HG03045 (cell line): ENCODE measurements at regions not wholly inside any gene's neighbourhood (a gene's known extent, or its start where the extent isn't known, plus 50 kb on each side); places are given as distances from the start of the nearest gene placed in this dataset.

ENCODE experiments used
- ATAC-seq: cut with Tn5 transposase; IDR thresholded peaks from one replicate; pipeline ENCODE4 v1.9.1; 2021; ENCODE audit warnings: mild to moderate bottlenecking, moderate library complexity; ENCODE audit not compliant: unreplicated experiment

DNA sequence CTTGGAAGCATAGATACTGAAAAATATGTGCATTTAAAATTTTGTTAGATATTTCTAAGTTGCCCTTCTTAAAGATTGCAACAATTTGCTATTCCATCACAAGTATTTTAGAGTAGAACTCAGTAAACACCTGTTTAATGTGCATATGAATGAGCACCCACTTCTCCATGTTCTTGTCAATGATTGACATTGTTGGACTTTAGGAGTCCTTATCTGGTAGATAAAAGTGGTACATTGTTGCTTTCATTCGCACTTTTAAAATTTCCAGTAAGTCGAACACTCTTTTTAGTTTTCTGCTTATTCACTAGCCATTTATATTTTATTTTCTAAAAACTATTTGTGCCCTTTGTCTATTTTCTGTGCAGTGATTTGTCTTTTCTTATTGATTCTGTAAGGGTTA lies 478.3 kb downstream of the SOX2 start:
- ATAC-seq: no peak

DNA sequence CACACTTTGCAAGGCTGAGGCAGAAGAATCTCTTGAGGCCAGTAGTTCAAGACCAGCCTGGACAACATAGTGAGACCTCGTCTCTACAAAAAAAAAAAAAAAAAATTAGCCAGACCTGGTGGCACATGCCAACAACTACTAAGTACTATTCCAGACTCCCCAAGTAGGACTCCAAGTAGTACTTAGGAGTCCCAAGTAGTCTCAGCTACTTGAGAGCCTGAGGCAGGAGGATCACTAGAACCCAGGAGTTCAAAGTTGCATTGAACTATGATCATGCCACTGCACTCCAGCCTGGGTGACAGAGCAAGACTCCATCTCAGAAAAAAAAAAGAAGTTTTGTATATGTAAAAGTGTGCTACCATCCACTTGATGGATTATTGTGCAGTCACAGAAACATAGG lies 486.6 kb downstream of the SOX2 start:
- no peak for ATAC-seq

DNA sequence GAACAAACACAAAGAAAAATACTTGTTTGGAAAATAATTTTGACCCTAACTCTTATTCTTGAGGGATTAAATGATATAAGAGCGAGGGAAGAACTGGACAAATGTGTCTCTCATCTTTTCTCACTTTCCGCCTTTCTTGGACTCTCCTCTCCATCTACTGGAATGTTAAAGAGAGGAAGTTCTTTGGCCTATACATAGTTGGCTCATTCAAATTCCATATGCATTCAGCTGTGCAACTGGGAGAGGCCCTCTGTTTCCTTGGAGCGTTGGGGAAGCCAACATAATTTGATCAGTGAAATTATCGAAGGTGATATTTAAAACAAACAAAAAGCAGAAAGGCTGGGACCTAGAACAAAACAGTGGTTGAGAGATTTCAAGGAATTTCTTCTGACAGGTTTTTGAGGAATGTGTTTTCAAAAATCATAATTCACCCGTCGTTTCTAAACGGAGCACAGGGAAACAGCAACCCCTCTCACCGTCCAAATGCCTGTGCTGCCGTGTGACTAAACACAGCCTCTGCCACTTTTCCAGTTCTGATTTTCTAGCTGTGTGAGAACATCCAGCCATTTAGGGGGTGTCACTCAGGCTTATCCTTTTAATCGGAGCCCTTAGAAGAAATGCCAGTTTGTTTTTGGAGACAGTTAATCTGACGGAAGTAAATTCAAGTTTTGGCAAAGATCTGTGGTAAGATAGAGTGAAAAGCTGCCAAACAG lies 489.9 kb downstream of the SOX2 start:
- no peak for ATAC-seq

DNA sequence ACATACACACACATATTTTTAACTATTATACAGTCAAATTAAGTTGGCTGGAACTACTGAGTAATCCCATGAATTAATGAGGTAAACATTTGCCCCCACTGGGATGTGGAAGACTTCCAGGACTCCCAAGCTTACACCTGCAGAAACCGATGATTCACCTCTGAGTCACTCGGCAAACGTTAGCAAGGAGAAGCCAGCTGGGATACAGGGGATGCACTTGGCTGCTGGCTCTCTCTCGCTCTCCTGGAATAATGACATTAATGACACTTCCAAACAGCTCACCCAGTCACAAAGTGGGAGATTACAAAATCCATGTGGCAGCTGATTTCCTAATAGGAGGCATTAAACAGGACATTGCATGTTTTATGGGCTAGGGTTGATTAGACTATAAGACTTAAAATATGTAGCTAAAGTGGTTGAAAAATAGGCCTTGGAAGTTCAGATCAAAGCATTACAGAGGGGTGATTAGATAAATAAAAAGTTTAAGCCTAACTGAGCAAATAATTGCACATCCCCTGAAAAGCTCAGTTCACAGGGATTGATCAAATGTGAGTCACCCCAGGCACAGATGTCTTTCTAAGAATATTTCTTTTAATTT lies 500.9 kb downstream of the SOX2 start:
- ATAC-seq: no peak

DNA sequence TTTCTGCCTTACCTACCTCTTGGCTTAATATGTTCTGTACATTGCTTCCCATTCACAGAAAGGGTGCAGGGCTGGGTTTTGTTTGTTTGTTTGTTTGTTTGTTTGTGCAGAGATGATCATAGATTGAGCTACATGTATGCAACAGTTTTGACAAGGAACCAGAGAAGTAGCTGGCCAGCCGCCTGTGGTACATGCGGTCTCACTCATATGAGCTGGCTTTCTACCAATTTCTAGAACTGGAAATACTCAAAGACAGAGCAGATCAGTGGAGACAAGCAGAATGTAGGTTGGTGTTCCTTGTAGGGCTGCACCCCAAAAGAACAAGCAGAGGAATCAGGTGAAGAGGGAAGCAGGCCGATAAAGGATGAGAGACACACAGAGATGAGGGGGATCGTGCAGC lies 502.7 kb downstream of the SOX2 start:
- ATAC-seq: no peak

DNA sequence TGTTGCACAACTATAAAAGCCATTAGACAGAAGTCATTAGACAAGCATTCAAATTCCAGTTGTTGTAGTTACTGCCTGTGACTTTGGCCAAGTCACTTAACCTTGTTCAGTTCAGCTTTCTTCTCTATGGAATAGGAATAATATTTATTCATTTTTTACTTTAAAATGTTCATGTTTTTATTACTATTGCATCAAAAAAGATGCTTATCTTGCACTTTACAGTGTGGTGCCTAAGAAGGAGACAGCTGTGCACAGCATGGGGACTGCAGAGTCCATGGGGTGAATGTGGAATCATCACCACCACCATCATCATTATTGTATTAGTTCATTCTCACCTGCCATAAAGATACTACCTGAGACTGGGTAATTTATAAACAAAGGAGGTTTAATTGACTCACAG lies 504.2 kb downstream of the SOX2 start:
- no peak for ATAC-seq

DNA sequence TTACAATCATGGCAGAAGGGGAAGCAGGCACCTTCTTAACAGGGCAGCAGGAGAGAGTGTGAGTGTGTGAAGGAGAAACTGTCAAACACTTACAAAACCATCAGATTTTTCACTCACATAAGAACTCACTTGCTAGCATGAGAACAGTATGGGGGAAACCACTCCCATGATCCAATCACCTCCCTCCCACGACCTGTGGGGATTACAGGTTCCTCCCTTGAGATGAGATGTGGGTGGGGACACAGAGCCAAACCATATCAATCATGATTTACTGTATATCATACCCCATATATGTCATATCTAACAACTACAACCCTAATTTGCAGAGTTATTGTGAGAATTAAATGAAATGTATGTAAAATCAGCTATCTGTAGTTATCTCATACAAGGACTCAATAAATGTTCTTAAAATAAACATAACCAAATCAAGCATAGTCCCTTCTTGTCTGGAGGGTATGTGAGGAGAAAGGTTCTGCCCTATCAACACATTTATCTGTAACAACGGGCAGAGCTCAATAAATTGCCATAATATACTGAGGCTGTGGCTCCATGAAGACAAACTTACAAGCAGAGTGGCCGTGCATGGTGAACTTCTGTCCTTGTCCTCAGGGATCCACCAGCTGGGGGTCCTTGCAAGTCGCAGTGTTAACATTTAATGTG lies 504.7 kb downstream of the SOX2 start:
- ATAC-seq: no peak

DNA sequence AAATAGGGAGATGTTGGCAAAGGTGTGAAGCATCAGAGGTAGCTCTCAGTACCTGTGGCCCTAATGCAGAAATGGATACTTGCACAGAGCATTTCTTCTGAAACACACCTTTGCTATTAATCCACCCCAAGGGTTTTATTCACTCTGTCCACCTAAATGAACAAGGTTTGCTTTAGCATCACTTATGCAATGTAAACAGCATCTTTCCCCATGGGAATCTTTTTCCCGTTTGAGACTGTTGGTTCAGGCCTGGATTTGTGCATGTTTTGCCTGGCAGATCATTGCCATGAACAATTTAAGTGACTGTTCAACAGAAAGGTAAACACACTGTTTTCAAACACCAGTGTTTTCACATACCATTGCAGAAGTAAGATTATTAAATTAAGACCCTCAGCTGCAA lies 508.3 kb downstream of the SOX2 start:
- no peak for ATAC-seq

DNA sequence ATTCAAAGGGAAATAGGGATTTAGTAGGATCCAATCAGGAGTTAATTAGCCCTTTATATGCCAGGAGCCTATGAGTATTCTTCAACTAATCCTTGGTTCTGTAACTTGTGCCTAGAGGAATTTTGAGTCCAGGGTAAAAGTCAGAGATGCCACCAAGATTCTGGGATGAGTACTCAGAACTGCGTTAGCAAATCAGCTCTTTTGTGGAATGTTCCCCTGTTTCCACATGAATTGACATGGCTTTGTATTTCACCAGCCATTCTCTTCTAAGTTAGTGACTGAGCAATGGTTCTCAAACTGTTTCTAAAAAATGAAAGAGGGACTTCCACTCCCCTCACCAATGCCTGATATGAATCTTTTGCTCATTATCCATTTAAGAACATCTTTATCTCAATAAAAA lies 508.7 kb downstream of the SOX2 start:
- no peak for ATAC-seq

DNA sequence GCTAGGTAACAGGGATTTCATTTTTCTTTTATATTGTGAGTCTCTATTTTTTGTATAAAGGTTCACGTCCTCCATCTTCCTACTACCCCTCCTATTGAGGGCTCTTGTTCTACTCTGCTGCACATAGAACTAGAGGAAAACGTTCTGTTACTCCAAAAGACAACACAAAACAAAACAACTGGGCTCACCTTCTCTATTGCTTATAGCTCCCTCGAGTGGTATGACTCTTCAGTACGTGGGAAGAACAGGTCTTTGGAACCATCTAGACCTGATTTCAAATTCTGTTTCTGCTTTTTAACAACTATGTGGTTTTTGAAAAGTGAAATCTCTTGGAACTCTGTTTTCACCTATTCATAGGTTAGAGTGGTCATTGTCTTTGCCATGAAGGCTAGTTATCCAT lies 515.3 kb downstream of the SOX2 start:
- ATAC-seq: no peak

DNA sequence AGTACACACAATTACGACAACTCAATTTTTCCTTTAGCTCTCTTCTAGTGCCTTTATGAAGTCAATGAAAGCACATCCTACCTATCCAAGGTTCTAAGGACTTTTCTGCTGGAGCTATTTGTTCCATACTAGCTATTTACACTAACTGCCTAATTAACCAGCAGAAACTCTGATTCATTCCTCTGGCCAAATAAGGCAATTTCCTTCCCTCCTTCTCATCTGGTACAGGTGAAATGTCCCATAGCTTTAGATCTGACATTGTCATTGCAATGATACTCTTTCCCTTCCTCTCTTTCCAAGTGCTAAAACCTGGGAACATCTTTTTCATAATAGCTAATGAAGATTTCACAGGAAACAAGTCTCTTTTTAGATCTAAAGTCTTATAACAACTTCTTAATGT lies 521.7 kb downstream of the SOX2 start:
- ATAC-seq: no peak

DNA sequence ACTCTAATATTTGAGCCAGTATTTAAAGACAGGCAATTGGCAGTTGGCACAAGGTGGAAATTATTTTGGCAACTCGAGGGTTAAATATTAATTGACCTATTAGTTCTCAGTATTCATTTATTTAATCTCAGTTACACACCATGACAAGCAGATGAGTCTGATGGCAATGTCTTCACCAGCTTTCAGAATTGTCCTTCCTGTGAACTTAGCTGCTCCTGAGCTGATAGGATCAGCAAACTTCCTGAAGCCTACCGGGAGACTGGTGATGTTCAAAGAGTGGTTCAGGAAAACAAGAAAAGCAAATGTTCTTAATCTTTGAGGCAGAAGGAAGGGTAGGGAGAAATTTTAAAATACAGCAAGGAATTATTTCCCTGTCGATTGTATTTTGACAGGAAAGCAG lies 522.2 kb downstream of the SOX2 start:
- no peak for ATAC-seq

DNA sequence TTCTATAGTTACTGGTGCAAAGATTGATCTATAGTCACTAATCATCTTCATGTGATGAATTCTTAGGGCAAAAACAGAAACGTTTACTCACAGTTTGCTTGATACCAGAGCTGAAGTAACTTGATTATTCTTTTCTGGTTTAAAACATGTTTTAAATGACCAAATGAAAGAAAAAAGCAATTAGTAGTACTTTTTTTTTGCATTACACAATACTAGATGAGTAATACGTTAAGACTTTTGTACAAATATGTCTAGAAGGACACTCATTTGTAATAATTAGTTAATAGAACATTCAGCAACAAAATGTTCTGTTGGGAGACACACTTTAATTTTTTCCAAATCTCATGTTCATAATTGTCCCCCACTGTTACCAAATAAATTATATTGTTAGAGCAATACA lies 523.2 kb downstream of the SOX2 start:
- no peak for ATAC-seq

DNA sequence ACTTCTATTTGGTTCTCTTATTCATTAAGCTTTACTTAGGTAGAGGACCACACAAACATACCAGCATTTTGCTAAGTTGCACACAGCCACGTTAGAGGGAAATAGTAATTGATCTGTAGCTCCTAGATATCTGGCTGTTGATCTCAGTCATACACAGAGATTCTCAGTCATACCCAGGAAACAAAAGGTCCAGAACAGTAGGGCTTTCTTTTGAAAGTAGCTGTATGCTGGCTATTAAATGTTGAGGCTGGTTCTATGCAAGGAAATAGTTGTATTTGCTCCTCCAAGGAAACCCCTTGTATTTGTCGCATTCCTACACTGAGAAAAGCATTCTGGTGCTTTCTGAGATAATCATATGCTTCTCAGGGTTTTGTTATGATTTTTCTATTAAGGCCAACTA lies 523.8 kb downstream of the SOX2 start:
- no peak for ATAC-seq

DNA sequence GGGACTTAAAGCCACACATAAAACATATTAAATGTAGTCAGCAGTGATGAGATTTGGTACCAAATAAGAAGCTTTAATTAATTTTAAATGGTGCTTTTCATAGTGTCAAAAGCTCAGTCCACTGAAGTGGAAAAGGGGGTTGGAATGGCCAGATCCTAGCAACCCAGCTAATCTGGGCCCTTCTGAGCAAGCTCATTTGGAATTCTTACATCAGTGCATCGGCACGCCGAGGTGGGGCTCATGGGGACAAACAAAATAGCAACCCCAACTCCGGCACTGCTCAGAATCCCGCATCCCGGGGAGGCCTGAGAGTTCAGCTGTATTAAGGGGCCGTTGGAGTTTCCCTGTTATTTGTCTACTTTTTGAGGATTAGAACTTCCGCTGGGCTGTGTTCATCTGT lies 526.4 kb downstream of the SOX2 start:
- no peak for ATAC-seq

DNA sequence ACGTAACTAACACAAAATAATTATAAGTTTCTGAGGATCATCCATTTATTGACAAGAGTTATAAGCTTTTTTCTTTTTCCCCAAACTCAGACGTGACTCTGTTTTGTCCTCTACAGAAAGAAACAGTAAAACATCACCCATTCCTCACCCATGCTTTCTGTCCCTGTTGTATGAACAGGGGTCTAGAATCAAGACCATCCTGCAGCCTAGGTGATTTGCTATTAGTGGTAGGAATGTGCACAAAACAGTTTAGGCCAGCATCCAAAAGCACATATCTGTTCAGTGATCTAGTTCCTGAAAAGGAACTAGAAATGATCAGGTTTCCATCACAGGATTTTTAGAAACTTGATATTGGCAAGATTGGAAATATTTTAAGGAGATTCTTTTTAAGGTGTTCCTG lies 527.6 kb downstream of the SOX2 start:
- no peak for ATAC-seq

DNA sequence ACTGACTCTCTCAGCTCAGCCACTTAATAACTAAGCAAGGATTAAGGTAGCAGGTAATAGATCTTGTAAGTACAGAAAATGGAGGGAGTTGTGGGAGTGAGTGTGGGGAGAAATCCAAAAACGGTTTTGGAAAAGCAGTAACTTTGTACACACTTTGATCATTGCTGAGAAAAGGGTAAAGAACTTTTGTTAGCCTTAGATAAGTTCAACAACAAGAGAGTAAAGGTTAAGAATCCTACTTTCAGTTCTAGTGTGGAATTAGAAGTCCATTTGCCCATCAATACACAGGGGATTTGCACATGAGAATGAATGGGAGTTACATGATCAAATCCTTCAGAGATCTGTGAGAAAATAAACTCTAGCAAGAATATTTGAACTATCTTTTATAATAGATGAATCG lies 528.7 kb downstream of the SOX2 start:
- ATAC-seq: no peak

DNA sequence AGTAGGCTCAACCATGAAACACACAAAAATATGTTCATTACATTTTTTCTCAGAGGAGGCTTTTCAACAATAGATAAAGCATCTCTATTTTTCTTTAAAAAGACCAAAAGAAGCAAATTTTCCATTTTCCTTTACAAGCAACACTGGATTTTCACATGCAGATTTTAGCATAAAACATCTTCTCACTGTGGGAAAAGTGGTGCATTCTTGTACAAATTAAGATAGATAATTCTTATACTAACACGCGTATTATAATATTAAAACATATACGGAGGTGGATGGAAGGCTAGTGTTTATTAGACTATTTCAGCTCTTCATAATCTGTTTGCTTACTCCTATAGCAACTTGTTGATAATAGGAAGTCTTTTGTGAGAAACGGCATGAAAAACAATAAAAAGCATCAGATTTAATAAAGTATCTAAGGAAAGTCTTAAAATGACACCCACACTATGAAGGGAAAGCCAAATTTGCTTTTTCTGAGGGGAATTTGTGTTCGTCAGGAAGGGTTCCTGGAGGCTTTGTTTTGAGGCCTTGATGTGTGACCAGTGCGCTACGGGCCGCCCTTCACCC lies 529.6 kb downstream of the SOX2 start:
- no peak for ATAC-seq

DNA sequence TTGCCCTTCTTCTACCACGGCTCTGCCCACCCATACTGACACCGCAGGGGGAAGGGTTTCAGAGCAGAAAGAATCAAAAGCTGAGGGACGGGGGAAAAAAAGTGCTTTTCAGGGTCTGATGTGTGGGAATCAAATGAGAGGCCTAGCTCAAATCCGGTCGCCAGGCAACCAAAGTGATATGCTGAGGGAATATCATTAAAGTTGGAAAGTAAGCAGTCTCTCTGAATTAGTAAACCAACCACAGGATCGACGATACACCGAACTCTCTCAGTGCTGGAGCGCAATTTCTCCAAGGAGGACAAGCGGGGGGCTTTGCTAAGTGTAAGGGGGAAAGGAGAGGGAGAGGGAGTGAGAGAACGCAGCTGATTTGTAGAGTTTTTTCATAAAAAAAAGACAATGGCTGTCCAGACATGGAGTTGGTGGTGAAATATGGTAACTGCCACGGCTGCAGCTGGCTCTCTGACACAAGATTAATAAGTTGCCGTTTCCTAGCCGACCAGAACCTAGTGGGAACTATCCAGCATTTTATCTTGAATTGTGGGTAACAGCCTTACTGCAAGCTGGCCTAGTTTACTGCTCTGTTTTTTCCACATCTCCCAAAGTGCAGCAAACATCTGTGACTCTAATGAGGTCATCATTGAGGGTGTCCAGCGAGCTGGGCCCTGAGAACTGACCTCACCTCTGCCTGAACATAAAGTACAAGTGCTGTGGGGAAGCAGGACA lies 530.2 kb downstream of the SOX2 start:
- no peak for ATAC-seq

DNA sequence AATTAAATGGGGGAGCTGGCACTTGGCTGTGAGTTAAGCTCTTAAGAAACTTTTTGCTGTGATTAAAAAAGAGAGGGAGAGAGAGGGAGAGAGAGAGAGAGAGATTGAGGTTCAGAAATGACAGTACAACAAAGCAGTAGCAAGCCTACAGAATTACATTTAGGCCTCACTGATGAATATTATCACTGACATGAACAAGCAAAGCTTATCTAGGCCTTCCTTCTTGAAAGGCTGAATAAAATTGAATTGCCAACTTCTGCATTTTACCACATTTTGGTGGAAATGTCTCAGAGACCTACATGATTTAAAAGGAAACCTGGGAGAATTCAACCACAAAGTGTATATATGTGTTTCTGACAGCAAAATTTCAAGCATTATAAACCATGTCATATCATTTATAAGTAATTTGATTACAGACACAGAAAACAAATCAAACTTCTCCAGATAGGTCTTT lies 530.8 kb downstream of the SOX2 start:
- no peak for ATAC-seq

DNA sequence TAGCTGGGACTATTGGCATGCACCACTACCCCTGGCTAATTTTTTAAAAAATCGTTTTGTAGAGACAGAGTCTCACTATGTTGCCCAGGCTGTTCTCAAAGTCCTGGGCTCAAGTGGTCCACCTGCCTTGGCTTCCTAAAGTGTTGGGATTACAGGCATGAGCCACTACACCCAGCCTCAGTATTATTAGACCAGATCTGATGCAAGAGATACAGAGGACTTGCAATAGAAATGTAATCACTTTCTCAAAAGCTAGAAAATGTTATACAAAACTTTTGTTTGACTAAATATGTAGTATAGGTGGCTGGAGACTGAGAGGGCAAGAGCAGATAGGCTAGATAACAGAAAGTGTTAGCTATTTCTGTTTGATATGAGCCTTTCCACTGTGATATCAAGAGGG lies 531.9 kb downstream of the SOX2 start:
- no peak for ATAC-seq
